HEK293 (cell line): ENCODE measurements at regions not wholly inside any gene's neighbourhood (a gene's known extent, or its start where the extent isn't known, plus 50 kb on each side); places are given as distances from the start of the nearest gene placed in this dataset.

ENCODE experiments used
- CTCF ChIA-PET: fragments of 350-600 bp; formaldehyde crosslinking; extraction: SDS; loops from one replicate; lab custom pipeline; 2021; ENCODE audit warnings: antibody characterized with exemption; lab: Yijun Ruan, JAX
- POLR2A ChIA-PET: fragments of 300-600 bp; formaldehyde crosslinking; extraction: SDS; loops from one replicate; lab custom pipeline; 2020; ENCODE audit warnings: antibody characterized with exemption, inconsistent platforms; lab: Yijun Ruan, JAX
- H3K27ac ChIP-seq: fragments of 200-500 bp; sonication (Bioruptor generic); 2 replicates; pipeline ENCODE4 v1.5.1; 2014; ENCODE audit warnings: low read depth, low read length, control low read depth, inconsistent platforms; ENCODE audit errors: extremely low read depth
- H3K36me3 ChIP-seq, 2 experiments: fragments of 200-500 bp in 1 of 2; sonication (Bioruptor generic) in 1 of 2; 1 replicate in 1 of 2; 2 replicates in 1 of 2; pipeline ENCODE4 v1.5.1; 2014 to 2017; ENCODE audit warnings: inconsistent platforms in 2 of 2, low read length in 2 of 2; ENCODE audit not compliant: control insufficient read depth in 2 of 2, insufficient read depth in 1 of 2
- H3K4me1 ChIP-seq: fragments of 200-500 bp; sonication (Bioruptor generic); 2 replicates; pipeline ENCODE4 v1.5.1; 2014; ENCODE audit warnings: mild to moderate bottlenecking, low read length, inconsistent platforms; ENCODE audit not compliant: control insufficient read depth, insufficient read depth
- H3K4me3 ChIP-seq: 2 replicates; pipeline ENCODE4 v1.5.1; 2011; ENCODE audit warnings: low read depth, mild to moderate bottlenecking, control low read depth, low read length, moderate library complexity
- H3K9me3 ChIP-seq: fragments of 200-500 bp; sonication (Bioruptor generic); 2 replicates; pipeline ENCODE4 v1.5.1; 2014; ENCODE audit warnings: low read depth, low read length, inconsistent platforms; ENCODE audit not compliant: control insufficient read depth, insufficient read depth
- GFI1B ChIP-seq: fragments of 450-650 bp; formaldehyde crosslinking; IDR thresholded peaks from 2 replicates; pipeline ENCODE4 v1.5.1; 2016; ENCODE audit warnings: missing biosample characterization, missing genetic modification characterization
- GLIS2 ChIP-seq: fragments of 450-650 bp; formaldehyde crosslinking; IDR thresholded peaks from 2 replicates; pipeline ENCODE4 v1.5.1; 2016; ENCODE audit warnings: missing biosample characterization, missing genetic modification characterization
- HOXC10 ChIP-seq: sonication (generic); formaldehyde crosslinking; IDR thresholded peaks from 2 replicates; pipeline ENCODE4 v1.8.1; 2023; ENCODE audit warnings: mild to moderate bottlenecking, missing genetic modification reagents
- PRDM4 ChIP-seq: fragments of 450-650 bp; formaldehyde crosslinking; IDR thresholded peaks from 2 replicates; pipeline ENCODE4 v1.5.1; 2017; ENCODE audit warnings: missing biosample characterization, missing genetic modification characterization
- SCRT2 ChIP-seq: fragments of 450-650 bp; formaldehyde crosslinking; IDR thresholded peaks from 2 replicates; pipeline ENCODE4 v1.5.1; 2016; ENCODE audit warnings: missing biosample characterization, missing genetic modification characterization
- TCF7L2 ChIP-seq: IDR thresholded peaks from 2 replicates; pipeline ENCODE4 v1.6.1; 2011; ENCODE audit warnings: low read depth, mild to moderate bottlenecking, inconsistent platforms, low read length, moderate library complexity, borderline replicate concordance
- ZBTB20 ChIP-seq: fragments of 450-650 bp; formaldehyde crosslinking; IDR thresholded peaks from 2 replicates; pipeline ENCODE4 v1.5.1; 2016; ENCODE audit warnings: missing biosample characterization, missing genetic modification characterization
- ZFP37 ChIP-seq: fragments of 450-650 bp; formaldehyde crosslinking; IDR thresholded peaks from 2 replicates; pipeline ENCODE4 v1.5.1; 2016; ENCODE audit warnings: missing biosample characterization, missing genetic modification characterization
- ZFP69B ChIP-seq: fragments of 450-650 bp; formaldehyde crosslinking; IDR thresholded peaks from 2 replicates; pipeline ENCODE4 v1.5.1; 2016; ENCODE audit warnings: missing biosample characterization, missing genetic modification characterization
- ZNF174 ChIP-seq: fragments of 450-650 bp; formaldehyde crosslinking; IDR thresholded peaks from 2 replicates; pipeline ENCODE4 v1.5.0; 2017; ENCODE audit warnings: missing biosample characterization, mild to moderate bottlenecking, missing genetic modification characterization
- ZNF184 ChIP-seq: fragments of 450-650 bp; IDR thresholded peaks from 2 replicates; pipeline ENCODE4 v1.5.1; 2018; ENCODE audit warnings: missing biosample characterization, mild to moderate bottlenecking, missing genetic modification characterization
- ZNF2 ChIP-seq: fragments of 450-650 bp; formaldehyde crosslinking; IDR thresholded peaks from 2 replicates; pipeline ENCODE4 v1.5.1; 2016; ENCODE audit warnings: missing biosample characterization, missing genetic modification characterization
- ZNF214 ChIP-seq: fragments of 450-650 bp; formaldehyde crosslinking; IDR thresholded peaks from 2 replicates; pipeline ENCODE4 v1.5.1; 2017; ENCODE audit warnings: missing biosample characterization, mild to moderate bottlenecking, missing genetic modification characterization, borderline replicate concordance
- ZNF37A ChIP-seq: fragments of 450-650 bp; IDR thresholded peaks from 2 replicates; pipeline ENCODE4 v1.5.1; 2018; ENCODE audit warnings: missing biosample characterization, missing genetic modification characterization
- ZNF48 ChIP-seq: fragments of 450-650 bp; formaldehyde crosslinking; IDR thresholded peaks from 2 replicates; pipeline ENCODE4 v1.5.1; 2016; ENCODE audit warnings: missing biosample characterization, missing genetic modification characterization
- ZNF510 ChIP-seq: fragments of 450-650 bp; formaldehyde crosslinking; IDR thresholded peaks from 2 replicates; pipeline ENCODE4 v1.5.1; 2018; ENCODE audit warnings: mild to moderate bottlenecking, missing genetic modification characterization, missing biosample characterization; ENCODE audit not compliant: insufficient replicate concordance
- ZNF544 ChIP-seq: fragments of 450-650 bp; formaldehyde crosslinking; IDR thresholded peaks from 2 replicates; pipeline ENCODE4 v1.5.0; 2017; ENCODE audit warnings: missing biosample characterization, missing genetic modification characterization
- ZNF580 ChIP-seq: fragments of 450-650 bp; formaldehyde crosslinking; IDR thresholded peaks from 2 replicates; pipeline ENCODE4 v1.5.1; 2016; ENCODE audit warnings: missing biosample characterization, missing genetic modification characterization
- ZNF585B ChIP-seq: fragments of 450-650 bp; formaldehyde crosslinking; IDR thresholded peaks from 2 replicates; pipeline ENCODE4 v1.5.1; 2016; ENCODE audit warnings: missing biosample characterization, missing genetic modification characterization
- ZNF624 ChIP-seq: fragments of 450-650 bp; formaldehyde crosslinking; IDR thresholded peaks from 2 replicates; pipeline ENCODE4 v1.5.1; 2017; ENCODE audit warnings: missing biosample characterization, missing genetic modification characterization
- ZNF76 ChIP-seq: fragments of 450-650 bp; formaldehyde crosslinking; IDR thresholded peaks from 2 replicates; pipeline ENCODE4; 2016; ENCODE audit warnings: low read depth, missing biosample characterization, missing genetic modification characterization, borderline replicate concordance
- ZNF791 ChIP-seq: fragments of 450-650 bp; formaldehyde crosslinking; IDR thresholded peaks from 2 replicates; pipeline ENCODE4 v1.5.1; 2016; ENCODE audit warnings: missing biosample characterization, missing genetic modification characterization
- TF ChIP-seq, protein P1 (sequence below): fragments of 450-650 bp; formaldehyde crosslinking; IDR thresholded peaks from 2 replicates; pipeline ENCODE4 v1.5.1; 2017; ENCODE audit warnings: missing biosample characterization, missing genetic modification characterization
- TF ChIP-seq, protein P2 (sequence below): fragments of 450-650 bp; formaldehyde crosslinking; IDR thresholded peaks from 2 replicates; pipeline ENCODE4 v1.5.1; 2017; ENCODE audit warnings: missing biosample characterization, missing genetic modification characterization

GRCh38 chr10:83214136-83214535 is 925.2 kb upstream of the GHITM start:
- no peaks in the 10 kb centered on the region for H3K4me1 ChIP-seq
- CTCF ChIA-PET = no interaction called here
- no peak for TF ChIP-seq ZNF184
- no peak for TF ChIP-seq ZNF174 (tag by site-specific recombination)
- no peak for TF ChIP-seq ZNF76 (tag by site-specific recombination)
- TF ChIP-seq ZBTB20 = no peak
- no peak for TF ChIP-seq ZNF585B (tag by site-specific recombination)
- no peak for TF ChIP-seq ZNF510 (tag by site-specific recombination)
- no peak for TF ChIP-seq GLIS2
- TF ChIP-seq ZNF37A (tag by site-specific recombination) = no peak
- no peak for TF ChIP-seq ZNF48 (tag by site-specific recombination)
- TF ChIP-seq GFI1B (tag by site-specific recombination) = no peak
- TF ChIP-seq ZNF544 (tag by site-specific recombination) = no peak
- TF ChIP-seq TCF7L2 = no peak
- TF ChIP-seq, protein P1, sequence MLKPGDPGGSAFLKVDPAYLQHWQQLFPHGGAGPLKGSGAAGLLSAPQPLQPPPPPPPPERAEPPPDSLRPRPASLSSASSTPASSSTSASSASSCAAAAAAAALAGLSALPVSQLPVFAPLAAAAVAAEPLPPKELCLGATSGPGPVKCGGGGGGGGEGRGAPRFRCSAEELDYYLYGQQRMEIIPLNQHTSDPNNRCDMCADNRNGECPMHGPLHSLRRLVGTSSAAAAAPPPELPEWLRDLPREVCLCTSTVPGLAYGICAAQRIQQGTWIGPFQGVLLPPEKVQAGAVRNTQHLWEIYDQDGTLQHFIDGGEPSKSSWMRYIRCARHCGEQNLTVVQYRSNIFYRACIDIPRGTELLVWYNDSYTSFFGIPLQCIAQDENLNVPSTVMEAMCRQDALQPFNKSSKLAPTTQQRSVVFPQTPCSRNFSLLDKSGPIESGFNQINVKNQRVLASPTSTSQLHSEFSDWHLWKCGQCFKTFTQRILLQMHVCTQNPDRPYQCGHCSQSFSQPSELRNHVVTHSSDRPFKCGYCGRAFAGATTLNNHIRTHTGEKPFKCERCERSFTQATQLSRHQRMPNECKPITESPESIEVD = no peak
- no peak for TF ChIP-seq HOXC10 (CRISPR knock-in tag)
- no peak for TF ChIP-seq SCRT2 (tag by site-specific recombination)
- TF ChIP-seq ZNF791 = no peak
- TF ChIP-seq ZNF2 (tag by site-specific recombination) = no peak
- no peak overlapping the region for H3K27ac ChIP-seq
- H3K36me3 ChIP-seq = no peaks in the 10 kb centered on the region
- no peaks in the 10 kb centered on the region for H3K9me3 ChIP-seq
- POLR2A ChIA-PET = no interaction called here
- no peak overlapping the region for H3K4me3 ChIP-seq

- CTCF ChIA-PET = no interaction called here
Measured at GRCh38 chr10:83218205-83218604, 921.1 kb upstream of the GHITM start.

More at GRCh38 chr10:83218205-83218604, 921.1 kb upstream of the GHITM start:
- Histone ChIP-seq H3K4me1 (no peaks in the 10 kb centered on the region), H3K36me3 (no peaks in the 10 kb centered on the region)
- POLR2A ChIA-PET = no interaction called here
- TF ChIP-seq ZNF214 (no peak), PRDM4 (tag by site-specific recombination) (no peak), ZNF624 (no peak), ZFP69B (tag by site-specific recombination) (no peak), ZFP37 (tag by site-specific recombination) (no peak), ZNF580 (tag by site-specific recombination) (no peak)
- TF ChIP-seq, protein P2, sequence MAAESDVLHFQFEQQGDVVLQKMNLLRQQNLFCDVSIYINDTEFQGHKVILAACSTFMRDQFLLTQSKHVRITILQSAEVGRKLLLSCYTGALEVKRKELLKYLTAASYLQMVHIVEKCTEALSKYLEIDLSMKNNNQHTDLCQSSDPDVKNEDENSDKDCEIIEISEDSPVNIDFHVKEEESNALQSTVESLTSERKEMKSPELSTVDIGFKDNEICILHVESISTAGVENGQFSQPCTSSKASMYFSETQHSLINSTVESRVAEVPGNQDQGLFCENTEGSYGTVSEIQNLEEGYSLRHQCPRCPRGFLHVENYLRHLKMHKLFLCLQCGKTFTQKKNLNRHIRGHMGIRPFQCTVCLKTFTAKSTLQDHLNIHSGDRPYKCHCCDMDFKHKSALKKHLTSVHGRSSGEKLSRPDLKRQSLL (tag by site-specific recombination) = no peak
- TF ChIP-seq, all 188 proteins: peak for 0
- no peak overlapping the region for H3K4me3 ChIP-seq
- no peak overlapping the region for H3K27ac ChIP-seq
- no peaks in the 10 kb centered on the region for H3K9me3 ChIP-seq
